Prostate gland (tissue), 2 donors: ENCODE measurements at regions not wholly inside any gene's neighbourhood (a gene's known extent, or its start where the extent isn't known, plus 50 kb on each side); places are given as distances from the start of the nearest gene placed in this dataset.

ENCODE experiments used
- DNase-seq: peaks from one replicate; pipeline ENCODE4 v3.0.0-alpha.2; 2019; ENCODE audit warnings: low spot score
- H3K27ac ChIP-seq, 2 donors: fragments of 200-600 bp; sonication (generic); 2 replicates each; pipeline ENCODE4 v1.5.1; 2017 to 2019
- H3K27me3 ChIP-seq: fragments of 200-600 bp; sonication (generic); replicated peaks from 2 replicates; pipeline ENCODE4 v1.5.1; 2019; ENCODE audit not compliant: insufficient read depth
- H3K36me3 ChIP-seq, 2 donors: fragments of 200-600 bp; sonication (generic); 1 replicate in 1 of 2; 2 replicates in 1 of 2; pipeline versions ENCODE4 v1.5.1 to v1.8.1; 2017 to 2019
- H3K4me1 ChIP-seq: fragments of 200-600 bp; sonication (generic); replicated peaks from 2 replicates; pipeline ENCODE4 v1.5.1; 2019
- H3K4me3 ChIP-seq, 2 donors: fragments of 200-600 bp; sonication (generic); 2 replicates each; pipeline ENCODE4 v1.5.1; 2017 to 2019
- H3K9me3 ChIP-seq: fragments of 200-600 bp; sonication (generic); 2 replicates; pipeline ENCODE4 v1.5.1; 2017
- CTCF ChIP-seq, 4 experiments: fragments of 200-600 bp in 2 of 4; fragments of 450-650 bp in 2 of 4; sonication (generic) in 2 of 4; IDR thresholded peaks; 1 replicate in 3 of 4; 2 replicates in 1 of 4; pipeline ENCODE4 v1.5.1; 2016 to 2019; ENCODE audit warnings: antibody characterized with exemption in 4 of 4, mild to moderate bottlenecking in 2 of 4, moderate library complexity in 2 of 4
- POLR2A ChIP-seq: fragments of 450-650 bp; IDR thresholded peaks from one replicate; pipeline ENCODE4 v1.6.1; 2016; ENCODE audit warnings: antibody characterized with exemption, mild to moderate bottlenecking
- POLR2AphosphoS5 ChIP-seq: sonication (generic); formaldehyde crosslinking; IDR thresholded peaks from one replicate; pipeline ENCODE4 v1.6.1; 2017; ENCODE audit warnings: antibody characterized with exemption
- WGBS: methylation state at CpG from one replicate; pipeline ENCODE4 v1.1.5; 2018; 5-methylcytosine and 5-hydroxymethylcytosine counted together
- intact Hi-C: fragments of 100-400 bp; cut with DNase I; formaldehyde crosslinking; loops from one replicate; pipeline ENCODE4 v1.14.2; 2022

DNA sequence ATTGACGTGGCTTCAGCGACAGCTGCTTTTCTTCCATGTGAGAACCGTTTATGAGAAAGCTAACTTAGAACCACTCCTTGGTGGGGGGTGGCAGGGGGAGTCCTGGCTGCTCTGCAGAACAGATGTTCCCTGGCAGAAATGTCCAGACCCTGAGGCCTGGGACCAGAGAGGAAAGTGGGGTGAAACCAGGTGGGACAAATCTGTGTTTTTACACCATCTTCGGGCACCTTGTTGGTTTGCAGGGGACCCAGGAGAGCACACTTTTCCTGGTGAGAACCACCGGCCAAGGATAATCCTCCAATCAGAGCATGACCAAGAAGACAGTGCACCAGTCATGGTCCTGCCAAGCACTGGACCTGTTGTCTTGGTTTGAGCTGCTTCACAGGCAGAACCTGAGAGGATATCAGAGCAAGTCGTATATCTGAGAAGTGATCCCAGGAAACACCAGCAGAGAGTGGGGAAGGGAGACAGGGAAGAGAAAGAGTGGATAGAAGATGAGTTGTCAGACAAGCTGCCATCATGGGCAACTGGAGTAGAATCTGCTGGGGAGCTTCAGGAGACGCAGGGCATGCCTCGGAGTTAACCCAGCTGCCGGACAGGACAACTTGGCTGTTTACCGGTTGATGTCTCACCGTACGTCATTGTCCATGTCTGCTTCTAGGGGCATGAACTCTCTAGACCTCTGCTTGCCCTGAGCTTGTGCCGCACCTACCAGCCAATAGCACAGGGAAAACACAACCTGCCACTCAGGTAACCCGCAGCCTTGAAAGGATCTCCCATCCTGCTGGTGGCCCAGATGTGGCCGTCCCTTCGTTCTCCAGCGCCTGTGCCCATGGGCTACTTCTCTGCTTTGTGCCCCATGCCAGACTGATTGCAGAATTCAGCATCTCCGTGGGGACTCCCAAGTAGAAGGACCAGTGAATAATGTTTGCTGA, 178.4 kb upstream of the MVB12B start:
- Histone ChIP-seq H3K36me3 (no peaks in the 10 kb centered on the region), H3K4me3 (no peak overlapping the region), H3K27me3 (peaks cover 5% of the 10 kb centered on the region), H3K4me1 (no peaks in the 10 kb centered on the region), H3K27ac (no peak overlapping the region), H3K9me3 (no peaks in the 10 kb centered on the region)
- WGBS = 70% methylated on average over 18 of the region's 18 CpGs
- peak; percentile 3 for DNase-seq
- TF ChIP-seq POLR2A = no peak
- no peak for TF ChIP-seq POLR2AphosphoS5
- no peak for TF ChIP-seq CTCF (IDR thresholded peaks at IDR 0.05)
- intact Hi-C loops = no loop called here

GRCh38 chr9:126148994-126149393, 177.6 kb upstream of the MVB12B start:
- Histone ChIP-seq H3K4me3 (no peak overlapping the region), H3K36me3 (no peaks in the 10 kb centered on the region), H3K4me1 (no peaks in the 10 kb centered on the region), H3K27ac (no peak overlapping the region), H3K9me3 (no peaks in the 10 kb centered on the region), H3K27me3 (peaks cover 5% of the 10 kb centered on the region)
- TF ChIP-seq POLR2AphosphoS5 (no peak), CTCF (IDR thresholded peaks at IDR 0.05) (no peak), POLR2A (no peak)
- WGBS = 94% methylated on average over 4 of the region's 4 CpGs
- intact Hi-C loops = no loop called here
- DNase-seq = no peak

GRCh38 chr9:126149661-126150060, 177.0 kb upstream of the MVB12B start:
- no peaks in the 10 kb centered on the region for H3K9me3 ChIP-seq
- WGBS = 88% methylated on average over 2 of the region's 2 CpGs

GRCh38 chr9:126150411-126151030, 176.1 kb upstream of the MVB12B start:
- Histone ChIP-seq H3K36me3 (no peaks in the 10 kb centered on the region), H3K4me1 (no peaks in the 10 kb centered on the region), H3K9me3 (no peaks in the 10 kb centered on the region), H3K27ac (no peak overlapping the region), H3K27me3 (peaks cover 5% of the 10 kb centered on the region), H3K4me3 (no peak overlapping the region)
- DNase-seq = no peak
- intact Hi-C loops = no loop called here
- 71% methylated on average over 6 of the region's 6 CpGs for WGBS
- no peak for TF ChIP-seq CTCF (IDR thresholded peaks at IDR 0.05)
- no peak for TF ChIP-seq POLR2A
- TF ChIP-seq POLR2AphosphoS5 = no peak

More at GRCh38 chr9:126149661-126150060, 177.0 kb upstream of the MVB12B start:
- no peak for DNase-seq
- intact Hi-C loops = no loop called here
- Histone ChIP-seq H3K27me3 (peaks cover 5% of the 10 kb centered on the region), H3K36me3 (no peaks in the 10 kb centered on the region), H3K27ac (no peak overlapping the region), H3K4me1 (no peaks in the 10 kb centered on the region), H3K4me3 (no peak overlapping the region)
- TF ChIP-seq POLR2AphosphoS5 = no peak
- no peak for TF ChIP-seq CTCF (IDR thresholded peaks at IDR 0.05)
- no peak for TF ChIP-seq POLR2A
